HG03558 (cell line): ENCODE measurements at regions not wholly inside any gene's neighbourhood (a gene's known extent, or its start where the extent isn't known, plus 50 kb on each side); places are given as distances from the start of the nearest gene placed in this dataset.

Source experiments
- ATAC-seq: cut with Tn5 transposase; IDR thresholded peaks from one replicate; pipeline ENCODE4 v1.9.1; 2021; ENCODE audit warnings: moderate number of reproducible peaks; ENCODE audit not compliant: unreplicated experiment; ENCODE audit errors: extremely low read depth

- ATAC-seq, result no peak
Measured at GRCh38 chr6:2477250-2477649, 231.8 kb upstream of the GMDS start.

DNA sequence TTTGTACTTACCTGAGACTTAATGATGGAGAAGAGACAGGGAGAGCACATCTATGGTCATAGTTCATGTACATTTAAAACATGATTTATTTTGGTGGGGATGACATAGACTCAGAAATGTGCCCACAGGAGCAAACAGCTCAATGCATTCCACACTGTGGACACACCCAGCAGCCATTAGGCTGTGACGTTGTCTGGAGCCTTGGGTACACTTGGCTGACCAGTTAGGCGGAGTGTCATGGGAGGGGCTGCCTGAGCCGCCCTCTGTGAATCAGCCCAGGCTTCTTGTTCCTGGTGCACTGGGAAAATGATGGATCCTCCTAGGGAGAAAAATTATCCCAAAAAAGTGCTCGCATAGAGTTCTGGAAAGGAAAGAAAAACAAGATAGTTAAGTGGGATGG lies 231.0 kb upstream of the GMDS start:
- no peak for ATAC-seq

DNA sequence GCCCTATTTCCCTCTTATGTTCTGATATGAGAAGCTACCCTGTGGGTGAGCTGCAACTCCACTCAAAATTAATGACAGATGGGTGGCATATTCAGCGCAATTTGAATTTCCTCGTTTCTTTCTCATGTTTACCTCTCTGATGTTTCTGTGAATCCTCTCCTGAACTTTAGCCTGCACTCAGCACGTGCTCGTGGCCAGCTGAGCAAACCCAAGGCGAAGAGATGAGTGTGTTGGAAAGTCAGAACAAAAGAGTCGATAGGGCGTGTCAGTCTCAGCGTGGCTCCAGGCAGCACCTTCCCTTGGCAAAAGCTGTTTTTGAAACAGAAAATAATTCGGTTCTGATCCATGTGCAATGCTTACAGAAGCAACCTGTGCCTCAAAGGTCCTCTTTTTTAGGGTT lies 226.1 kb upstream of the GMDS start:
- no peak for ATAC-seq

- ATAC-seq, result no peak
Measured at GRCh38 chr6:2469428-2469827, 224.0 kb upstream of the GMDS start.

DNA sequence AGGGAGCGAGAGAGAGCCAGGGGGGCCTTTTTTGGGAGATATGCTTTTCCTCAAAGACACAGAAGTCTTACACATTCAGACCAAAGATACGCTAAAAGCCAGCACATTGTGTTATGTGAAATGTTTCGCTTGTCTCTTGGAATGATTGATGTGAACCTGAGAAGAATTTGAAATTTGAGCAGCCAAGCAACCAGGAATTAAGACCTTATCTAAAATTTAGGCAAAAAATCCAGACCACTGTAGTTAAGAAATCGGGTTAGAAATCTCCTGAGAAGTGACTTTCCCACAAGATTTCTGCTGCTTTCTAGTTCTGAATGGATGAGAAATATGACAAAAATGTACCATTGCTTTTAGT lies 223.2 kb upstream of the GMDS start:
- no peak for ATAC-seq

GRCh38 chr6:2467929-2468600 lies 222.7 kb upstream of the GMDS start:
- no peak for ATAC-seq

DNA sequence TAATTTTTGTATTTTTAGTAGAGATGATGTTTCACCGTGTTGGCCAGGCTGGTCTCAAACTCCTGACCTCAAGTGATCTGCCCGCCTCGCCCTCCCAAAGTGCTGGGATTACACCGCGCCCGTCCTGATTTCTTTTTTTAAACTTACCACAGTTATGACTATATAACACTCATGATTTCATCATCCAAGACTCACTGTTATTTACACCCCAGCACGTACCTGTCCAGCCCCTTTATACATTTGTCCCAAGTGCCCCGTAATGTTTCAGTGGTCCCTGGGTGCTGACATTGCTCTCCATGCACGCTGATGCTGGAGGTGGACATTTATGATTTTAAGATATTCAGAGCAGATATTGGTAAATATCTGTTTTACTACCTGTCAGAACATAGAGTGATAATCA lies 219.9 kb upstream of the GMDS start:
- ATAC-seq, result no peak

DNA sequence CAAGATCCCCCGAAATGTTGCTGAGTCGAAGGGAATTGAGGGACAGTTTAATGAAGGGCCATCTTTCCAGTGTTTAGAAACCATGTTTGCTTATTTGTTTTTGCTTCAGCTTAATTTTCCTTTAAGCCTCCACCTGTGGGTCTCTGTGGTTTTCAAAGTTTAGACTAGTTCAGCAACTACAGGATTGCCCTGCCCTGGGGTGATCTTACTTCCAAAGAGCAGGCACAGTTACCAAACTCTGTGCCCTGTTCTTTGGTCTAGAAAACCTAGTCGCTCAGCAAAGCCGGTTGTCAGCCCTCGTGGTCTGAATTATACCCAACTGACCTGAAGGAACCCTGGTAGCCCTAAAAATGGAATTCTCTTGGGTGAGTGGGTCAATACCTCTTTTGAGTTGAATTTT lies 219.2 kb upstream of the GMDS start:
- ATAC-seq, result no peak

DNA sequence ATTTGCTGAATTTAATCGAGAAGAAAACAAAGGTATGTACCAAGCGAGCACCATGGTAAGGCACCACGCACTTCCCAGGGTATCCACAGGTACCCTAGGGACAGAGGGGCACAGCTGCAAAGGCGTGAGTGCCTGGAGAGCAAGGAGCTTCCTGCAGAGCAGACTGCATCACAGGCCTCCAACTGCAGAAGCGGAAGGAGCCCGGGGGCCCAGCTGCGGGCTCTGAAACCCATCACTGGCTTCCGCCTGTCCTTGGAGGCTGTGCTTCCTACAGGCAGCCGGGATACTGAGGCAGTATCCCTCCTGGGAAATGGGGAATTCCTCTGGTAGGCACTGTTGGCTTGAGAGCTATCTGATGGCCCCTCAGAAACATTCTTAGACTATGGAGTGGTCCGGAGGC lies 217.4 kb upstream of the GMDS start:
- ATAC-seq, result no peak

GRCh38 chr6:2460216-2460745 lies 214.9 kb upstream of the GMDS start:
- no peak for ATAC-seq

GRCh38 chr6:2454180-2454579 lies 208.8 kb upstream of the GMDS start:
- no peak for ATAC-seq

- ATAC-seq, result no peak
Measured at GRCh38 chr6:2450546-2450945, 205.1 kb upstream of the GMDS start.

DNA sequence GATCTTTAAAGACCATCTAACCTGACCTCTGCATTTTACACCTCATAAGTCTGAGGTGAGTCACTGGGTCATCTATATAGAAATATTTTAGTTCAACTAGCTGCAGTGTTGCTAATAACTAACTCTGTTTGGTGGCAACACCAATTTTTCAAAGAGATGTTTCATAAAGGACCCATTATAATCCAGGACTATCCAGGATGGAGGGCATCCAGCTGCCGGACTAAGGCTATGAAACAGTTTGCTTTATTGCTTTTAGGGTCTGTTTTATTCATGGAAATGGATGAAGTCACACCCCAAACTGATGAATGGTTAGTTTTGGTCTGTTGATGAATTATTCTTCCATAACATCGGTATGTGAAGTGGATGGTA lies 204.2 kb upstream of the GMDS start:
- no peak for ATAC-seq

- no peak for ATAC-seq
Measured at GRCh38 chr6:2448826-2449571, 203.6 kb upstream of the GMDS start.

GRCh38 chr6:2447931-2448330 lies 202.5 kb upstream of the GMDS start:
- ATAC-seq, result no peak

DNA sequence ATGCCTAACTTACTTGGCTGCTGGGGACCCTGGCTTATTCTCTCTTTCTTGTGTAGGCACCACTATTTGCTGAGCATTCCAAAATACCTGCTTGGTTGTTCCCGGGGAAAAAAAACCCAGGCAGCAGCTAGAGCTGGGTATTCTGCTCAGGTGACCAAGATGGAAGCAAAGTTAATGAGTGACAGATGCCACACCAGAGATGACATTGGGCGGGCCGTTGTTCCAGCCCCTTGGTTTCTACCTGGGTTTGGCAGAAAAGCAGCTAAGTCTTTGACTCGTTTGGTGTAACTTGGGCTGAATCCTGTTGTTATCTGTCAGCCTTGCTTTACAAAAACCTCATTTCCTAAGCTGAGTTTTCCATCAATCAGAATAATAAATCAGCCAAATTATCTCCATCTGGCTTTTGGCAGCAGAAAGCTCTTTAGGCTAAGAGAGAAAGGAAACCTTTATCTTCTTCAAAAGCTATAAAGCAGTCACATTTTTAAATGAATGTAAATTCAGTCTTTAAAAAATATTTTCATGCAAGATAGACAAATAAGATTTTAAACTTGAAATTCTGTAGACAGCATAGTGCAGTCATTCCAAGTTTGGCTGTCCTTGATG lies 202.0 kb upstream of the GMDS start:
- ATAC-seq, result no peak

- ATAC-seq, result no peak
Measured at GRCh38 chr6:2441601-2442475, 196.4 kb upstream of the GMDS start.

DNA sequence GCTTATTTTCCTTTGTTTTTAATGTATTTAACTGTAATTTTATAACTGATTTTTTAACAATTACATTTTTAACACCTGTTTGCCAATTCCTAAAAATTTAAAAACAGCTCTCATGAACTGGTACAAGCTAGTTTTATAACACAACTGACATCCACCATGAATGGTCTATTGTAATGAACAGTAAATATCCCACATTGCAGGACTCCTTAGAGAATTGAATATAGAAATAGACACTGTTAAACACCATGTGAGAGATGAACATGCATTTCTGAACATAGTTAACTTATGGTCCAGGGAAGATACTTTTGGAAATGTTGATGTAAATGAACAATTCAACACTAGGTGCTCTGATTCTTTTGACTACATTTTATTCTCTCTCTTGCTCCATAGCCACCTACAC lies 195.1 kb upstream of the GMDS start:
- ATAC-seq, result no peak

DNA sequence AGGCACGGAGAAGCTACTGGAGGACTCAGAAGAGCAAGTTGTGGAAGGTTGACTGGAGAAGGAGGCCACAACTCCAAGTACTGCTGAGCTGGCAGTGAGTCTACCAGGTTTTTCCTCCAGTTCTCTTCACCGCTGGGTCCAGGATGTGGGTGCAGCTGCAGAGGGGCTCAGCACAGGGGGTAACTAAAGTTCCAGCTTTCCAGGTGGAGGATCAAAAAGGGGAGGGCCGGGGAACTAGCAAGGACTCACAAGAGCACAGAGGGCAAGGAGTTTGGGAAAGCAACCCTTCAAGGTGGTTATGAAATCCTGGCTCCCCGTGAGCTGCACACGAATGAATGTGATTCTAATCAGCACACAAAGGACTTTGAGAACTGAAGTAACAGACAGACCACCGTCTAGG lies 194.2 kb upstream of the GMDS start:
- ATAC-seq, result no peak

GRCh38 chr6:2439082-2439481 lies 193.7 kb upstream of the GMDS start:
- ATAC-seq, result no peak
